Left lung (tissue), 4 donors: ENCODE measurements at regions not wholly inside any gene's neighbourhood (a gene's known extent, or its start where the extent isn't known, plus 50 kb on each side); places are given as distances from the start of the nearest gene placed in this dataset.

Experiments used
- ATAC-seq: fragments of 200-7000 bp; cut with Tn5 transposase; one replicate; pipeline ENCODE4 v1.9.1; 2020; ENCODE audit warnings: moderate library complexity
- DNase-seq, 4 donors: peaks; one replicate each; pipeline ENCODE4 v3.0.0-alpha.2; 2013 to 2020
- H3K27ac ChIP-seq, 2 donors: fragments of 200-600 bp; sonication (generic) in 1 of 2; one replicate each; pipeline versions ENCODE4 v1.5.0 to v1.8.0; 2020 to 2021
- H3K27me3 ChIP-seq, 2 donors: fragments of 200-600 bp; sonication (generic) in 1 of 2; one replicate each; pipeline versions ENCODE4 v1.5.0 to v1.8.0; 2020 to 2021
- H3K36me3 ChIP-seq, 2 donors: fragments of 200-600 bp; sonication (generic) in 1 of 2; one replicate each; pipeline versions ENCODE4 v1.5.0 to v1.8.0; 2020 to 2021
- H3K4me1 ChIP-seq, 2 donors: fragments of 200-600 bp; one replicate each; pipeline ENCODE4 v1.8.0; 2021
- H3K4me3 ChIP-seq, 2 donors: fragments of 200-600 bp; sonication (generic) in 1 of 2; one replicate each; pipeline versions ENCODE4 v1.5.0 to v1.8.0; 2020 to 2021; ENCODE audit warnings: mild to moderate bottlenecking in 1 of 2
- H3K9me3 ChIP-seq, 2 donors: fragments of 200-600 bp; sonication (generic) in 1 of 2; one replicate each; pipeline versions ENCODE4 v1.5.0 to v1.8.0; 2020 to 2021
- CTCF ChIP-seq, 2 donors: fragments of 200-600 bp; sonication (generic) in 1 of 2; IDR thresholded peaks; one replicate each; pipeline versions ENCODE4 v1.5.0 to v1.8.0; 2021; ENCODE audit warnings: antibody characterized with exemption in 2 of 2
- intact Hi-C, 2 donors: fragments of 100-400 bp; cut with DNase I; formaldehyde crosslinking; loops; one replicate each; pipeline versions ENCODE4 v1.11.2 to v1.14.2; 2022
- donor health status: DM: no; HTN: yes; CAD: no.
- donor health status: DM: no; HTN: no; CAD: no.

- H3K4me3 ChIP-seq, result no peak overlapping the region
- H3K27me3 ChIP-seq, result no peaks in the 10 kb centered on the region
- no peak for TF ChIP-seq CTCF (IDR thresholded peaks at IDR 0.05)
- H3K4me1 ChIP-seq, result no peaks in the 10 kb centered on the region
- DNase-seq, result peak in 1 of 4 donors; percentile 27
- H3K27ac ChIP-seq, result no peak overlapping the region
- intact Hi-C loops, result no loop called here
- H3K36me3 ChIP-seq, result no peaks in the 10 kb centered on the region
- ATAC-seq, result peak; percentile 58
- H3K9me3 ChIP-seq, result peaks cover 0 to 4% of the 10 kb centered on the region in 2 donors
Measured at GRCh38 chr5:164332349-164333196, 827.2 kb downstream of the MAT2B start.

GRCh38 chr5:164335837-164336236 is 830.4 kb downstream of the MAT2B start:
- H3K4me3 ChIP-seq, result no peak overlapping the region
- intact Hi-C loops, result no loop called here
- H3K27me3 ChIP-seq, result no peaks in the 10 kb centered on the region
- no peaks in the 10 kb centered on the region for H3K9me3 ChIP-seq
- peak; percentile 57 for ATAC-seq
- H3K27ac ChIP-seq, result no peak overlapping the region
- no peaks in the 10 kb centered on the region for H3K4me1 ChIP-seq
- H3K36me3 ChIP-seq, result no peaks in the 10 kb centered on the region
- no peak for DNase-seq
- TF ChIP-seq CTCF (IDR thresholded peaks at IDR 0.05), result no peak

- H3K27me3 ChIP-seq, result no peaks in the 10 kb centered on the region
- ATAC-seq, result no peak
- intact Hi-C loops, result no loop called here
Measured at GRCh38 chr5:164336276-164336675, 830.9 kb downstream of the MAT2B start.

GRCh38 chr5:164336906-164337305 is 831.5 kb downstream of the MAT2B start:
- Histone ChIP-seq H3K4me3 (no peak overlapping the region), H3K4me1 (no peaks in the 10 kb centered on the region), H3K36me3 (no peaks in the 10 kb centered on the region), H3K9me3 (no peaks in the 10 kb centered on the region), H3K27me3 (no peaks in the 10 kb centered on the region), H3K27ac (no peak overlapping the region)
- intact Hi-C loops, result no loop called here
- no peak for ATAC-seq
- no peak for TF ChIP-seq CTCF (IDR thresholded peaks at IDR 0.05)
- DNase-seq, result no peak

More at GRCh38 chr5:164336276-164336675, 830.9 kb downstream of the MAT2B start:
- Histone ChIP-seq H3K4me1 (no peaks in the 10 kb centered on the region), H3K4me3 (no peak overlapping the region), H3K36me3 (no peaks in the 10 kb centered on the region), H3K27ac (no peak overlapping the region), H3K9me3 (no peaks in the 10 kb centered on the region)
- DNase-seq, result no peak
- TF ChIP-seq CTCF (IDR thresholded peaks at IDR 0.05), result no peak

GRCh38 chr5:164341056-164341619 is 835.7 kb downstream of the MAT2B start:
- Histone ChIP-seq H3K9me3 (no peaks in the 10 kb centered on the region), H3K27ac (no peak overlapping the region), H3K27me3 (no peaks in the 10 kb centered on the region), H3K4me1 (no peaks in the 10 kb centered on the region), H3K4me3 (no peak overlapping the region), H3K36me3 (no peaks in the 10 kb centered on the region)
- TF ChIP-seq CTCF (IDR thresholded peaks at IDR 0.05), result no peak
- ATAC-seq (no peak), DNase-seq (no peak)
- intact Hi-C loops, result no loop called here
